GM21619 (cell line): ENCODE measurements at regions not wholly inside any gene's neighbourhood (a gene's known extent, or its start where the extent isn't known, plus 50 kb on each side); places are given as distances from the start of the nearest gene placed in this dataset.
A peak's percentile ranks its signal among the peaks of the same experiment; 100 is the strongest.
"Not testable (repeated sequence)": the region's sequence is repeated elsewhere in the genome, so short reads cannot be mapped to it uniquely, and the experiment has no call there.

Experiments used
- ATAC-seq: cut with Tn5 transposase; IDR thresholded peaks from one replicate; pipeline ENCODE4 v1.9.1; 2021; ENCODE audit not compliant: unreplicated experiment

DNA sequence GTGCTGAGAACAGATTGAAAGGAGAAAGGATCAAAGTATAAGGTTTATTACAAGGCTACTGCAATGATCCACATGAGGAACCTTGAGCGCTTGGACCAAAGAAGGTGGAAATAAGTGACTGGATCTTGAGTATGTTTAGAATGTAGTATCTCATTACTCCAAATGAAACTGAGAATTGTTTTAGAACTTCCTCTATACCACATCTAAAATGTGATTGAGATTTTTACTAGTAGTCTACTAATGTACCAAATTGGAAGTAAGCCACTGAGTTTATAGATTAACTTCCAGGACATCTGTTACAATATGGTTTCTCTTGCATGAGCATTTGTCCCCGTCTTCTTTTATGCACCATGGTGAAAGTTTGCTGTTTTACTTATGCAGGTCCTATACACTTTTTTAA, 300.5 kb downstream of the SUCLG1 start:
- peak; percentile 47 for ATAC-seq

- ATAC-seq = no peak
Observed at GRCh38 chr2:84152462-84152861, 306.6 kb downstream of the SUCLG1 start.

GRCh38 chr2:84144345-84144744, 314.7 kb downstream of the SUCLG1 start:
- no peak for ATAC-seq

DNA sequence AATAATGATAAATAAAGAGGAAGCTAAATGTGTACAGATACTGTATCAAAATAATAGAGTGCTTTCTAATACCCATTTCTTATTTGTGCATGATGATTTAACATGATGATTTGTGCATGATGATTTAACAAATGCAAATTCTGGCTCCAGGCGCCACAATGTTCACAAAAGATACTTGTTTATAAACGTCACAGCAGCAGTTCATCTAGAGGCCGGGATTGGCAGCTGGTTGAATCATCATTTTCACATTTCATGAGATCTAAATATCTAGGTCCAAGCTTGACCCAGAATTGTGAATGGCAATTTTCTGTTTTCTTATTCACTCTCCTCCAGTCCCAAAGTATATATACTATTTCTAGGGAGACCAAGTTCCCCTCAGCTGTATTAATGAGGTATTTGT, 322.0 kb downstream of the SUCLG1 start:
- no peak for ATAC-seq

- ATAC-seq = no peak
Observed at GRCh38 chr2:84132370-84132769, 326.7 kb downstream of the SUCLG1 start.

DNA sequence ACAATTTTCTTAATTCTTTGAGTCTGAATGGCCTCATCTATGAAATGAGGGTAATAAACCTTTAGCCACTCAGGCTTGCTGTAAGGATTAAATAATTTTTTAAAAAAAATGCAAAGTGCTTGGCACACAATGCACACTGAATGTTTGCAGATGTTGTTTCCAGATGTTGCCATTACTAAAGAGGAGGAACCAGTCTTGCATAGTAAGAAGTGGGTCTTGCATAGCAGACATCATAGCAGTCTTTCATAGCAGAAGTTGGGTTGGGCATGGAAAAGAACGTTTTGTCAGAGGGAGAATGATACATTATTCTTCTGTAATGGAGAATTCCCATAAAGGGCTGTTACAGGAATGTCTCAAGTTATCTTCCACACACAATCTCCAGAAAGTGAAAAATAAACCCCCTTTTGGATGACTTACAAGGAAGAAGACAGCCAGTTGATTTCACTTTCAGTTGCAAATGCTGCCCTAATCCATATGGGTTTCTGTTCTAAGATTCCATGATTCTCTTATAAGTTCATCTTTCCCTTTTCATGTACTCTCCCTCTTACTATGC, 327.7 kb downstream of the SUCLG1 start:
- no peak for ATAC-seq

GRCh38 chr2:84129018-84129417, 330.1 kb downstream of the SUCLG1 start:
- no peak for ATAC-seq

DNA sequence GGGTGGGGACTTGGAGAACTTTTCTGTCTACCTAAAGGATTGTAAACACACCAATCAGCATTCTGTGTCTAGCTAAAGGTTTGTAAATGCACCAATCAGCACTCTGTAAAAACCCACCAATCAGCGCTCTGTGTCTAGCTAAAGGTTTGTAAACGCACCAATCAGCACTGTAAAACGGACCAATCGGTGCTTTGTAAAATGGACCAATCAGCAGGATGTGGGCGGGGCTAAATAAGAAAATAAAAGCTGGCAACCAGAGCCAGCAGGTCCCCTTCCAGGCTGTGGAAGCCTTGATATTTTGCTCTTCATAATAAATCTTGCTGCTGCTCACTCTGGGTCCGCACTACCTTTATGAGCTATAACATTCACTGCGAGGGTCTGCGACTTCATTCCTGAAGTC, 331.3 kb downstream of the SUCLG1 start:
- ATAC-seq = not testable (repeated sequence)

GRCh38 chr2:84126530-84126929, 332.6 kb downstream of the SUCLG1 start:
- ATAC-seq = no peak

GRCh38 chr2:84126084-84126483, 333.0 kb downstream of the SUCLG1 start:
- ATAC-seq = no peak

DNA sequence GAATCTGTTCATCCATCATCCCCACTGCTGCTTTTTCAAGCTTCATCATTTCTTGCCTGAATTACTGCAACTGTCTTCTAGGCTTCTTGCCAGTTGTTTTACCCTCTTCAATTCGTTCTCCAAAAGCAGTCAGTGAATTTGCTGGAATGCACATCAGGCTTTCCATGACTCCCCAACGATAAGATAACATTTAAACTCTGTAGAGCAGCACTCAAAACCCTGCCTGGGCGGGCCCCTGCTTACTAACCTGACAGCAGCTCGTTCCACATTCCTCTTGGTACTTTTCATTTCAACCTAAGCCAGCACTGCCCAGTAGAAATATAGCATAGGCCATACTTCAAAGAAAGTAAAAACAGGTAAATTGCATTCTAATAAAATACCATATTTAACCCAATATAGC, 342.9 kb downstream of the SUCLG1 start:
- ATAC-seq = no peak

- peak; percentile 96 for ATAC-seq
Observed at GRCh38 chr2:84115173-84115857, 343.8 kb downstream of the SUCLG1 start.

- not testable (repeated sequence) for ATAC-seq
Observed at GRCh38 chr2:84103816-84104527, 355.1 kb downstream of the SUCLG1 start.

- no peak for ATAC-seq
Observed at GRCh38 chr2:84102274-84102673, 356.8 kb downstream of the SUCLG1 start.

DNA sequence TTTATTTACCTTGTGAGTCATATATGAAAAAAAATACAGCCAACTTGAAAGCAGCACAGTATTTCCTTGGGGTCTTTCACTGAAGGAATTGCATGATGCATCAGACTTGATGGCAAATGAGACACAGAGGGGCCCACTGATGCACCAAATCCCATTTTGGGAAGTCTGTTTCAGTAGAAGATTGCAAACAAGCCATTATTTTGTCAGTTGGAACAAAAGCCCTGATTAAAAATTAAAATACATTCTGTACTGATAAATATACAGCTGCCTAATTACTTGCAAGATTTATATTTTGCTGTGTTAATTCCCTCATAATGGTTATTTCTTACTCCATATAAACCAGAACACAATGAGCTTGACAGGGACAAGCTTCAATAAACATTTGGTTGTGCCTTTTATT, 370.4 kb downstream of the SUCLG1 start:
- ATAC-seq = no peak

GRCh38 chr2:84085562-84085961, 373.5 kb downstream of the SUCLG1 start:
- no peak for ATAC-seq

DNA sequence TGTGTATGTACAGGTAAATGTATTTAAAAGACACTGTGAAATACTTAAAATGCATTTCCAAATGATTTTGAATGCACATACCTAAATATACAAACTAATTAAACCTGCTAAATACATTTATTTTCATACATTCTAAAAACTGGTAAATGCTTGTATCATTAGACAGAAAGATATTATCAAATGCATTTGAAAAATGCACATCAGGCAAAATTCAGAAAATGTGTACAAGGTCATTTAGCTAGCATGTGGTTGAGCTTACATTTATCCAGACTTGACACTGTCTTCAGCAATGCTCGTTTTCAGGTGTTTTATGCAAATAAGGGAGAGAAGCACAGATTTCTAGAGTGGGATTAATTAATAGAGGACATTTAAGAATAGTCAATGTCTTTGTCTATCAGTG, 374.2 kb downstream of the SUCLG1 start:
- no peak for ATAC-seq

GRCh38 chr2:84083984-84084383, 375.1 kb downstream of the SUCLG1 start:
- ATAC-seq = no peak

GRCh38 chr2:84078471-84078870, 380.6 kb downstream of the SUCLG1 start:
- no peak for ATAC-seq

GRCh38 chr2:84077496-84077895, 381.6 kb downstream of the SUCLG1 start:
- ATAC-seq = no peak

DNA sequence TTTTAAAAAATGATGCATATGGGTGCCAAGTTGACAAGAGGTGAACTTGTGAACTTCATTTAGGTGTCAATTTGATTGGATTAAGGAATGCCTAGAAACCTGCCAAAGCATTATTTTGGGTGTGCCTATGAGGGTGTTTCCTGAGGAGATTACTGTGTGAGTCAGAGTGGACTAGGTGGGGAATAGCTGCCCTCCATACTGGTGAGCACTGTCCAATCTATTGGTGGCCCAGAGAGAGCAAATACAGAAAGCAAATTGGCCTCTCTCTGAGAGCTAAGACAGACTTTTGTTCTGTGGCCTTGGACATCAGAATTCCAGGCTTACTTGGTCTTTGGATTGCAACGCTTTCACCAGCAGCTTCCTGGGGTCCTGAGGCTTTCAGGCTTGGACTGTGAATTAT, 388.0 kb downstream of the SUCLG1 start:
- ATAC-seq = no peak

GRCh38 chr2:84065857-84066256, 393.2 kb downstream of the SUCLG1 start:
- ATAC-seq = no peak
